IMR-90 (cell line): ENCODE measurements at regions not wholly inside any gene's neighbourhood (a gene's known extent, or its start where the extent isn't known, plus 50 kb on each side); places are given as distances from the start of the nearest gene placed in this dataset.

Experiments used
- ATAC-seq: fragments of 200-7000 bp; cut with Tn5 transposase; 2 replicates; pipeline ENCODE4 v1.9.1; 2020; ENCODE audit warnings: low read depth, mild to moderate bottlenecking, moderate library complexity
- BruUV-seq: library from RNA; stranded (reverse); fragments of 400-500 nt; replicated peaks from 2 replicates; lab custom pipeline; 2021; lab: Mats Ljungman, UMichigan
- CTCF ChIA-PET: fragments of 300-600 bp; formaldehyde crosslinking; extraction: SDS; loops from one replicate; lab custom pipeline; 2021; ENCODE audit warnings: antibody characterized with exemption; lab: Yijun Ruan, JAX
- POLR2A ChIA-PET: fragments of 300-600 bp; sonication (Branson Sonifier 250); formaldehyde crosslinking; loops from one replicate; lab custom pipeline; 2022; ENCODE audit warnings: antibody characterized with exemption; ENCODE audit not compliant: unreplicated experiment; lab: Charles Lee
- DNase-seq: peaks from one replicate; pipeline ENCODE4 v3.0.0; 2013
- H2AFZ ChIP-seq: replicated peaks from 2 replicates; pipeline ENCODE3; 2013; ENCODE audit warnings: low read length, mild to moderate bottlenecking; ENCODE audit not compliant: poor library complexity
- H2AK5ac ChIP-seq: 2 replicates; pipeline ENCODE4 v1.6.1; 2013; ENCODE audit warnings: low read depth, low read length, inconsistent platforms
- H2AK9ac ChIP-seq: replicated peaks from 2 replicates; pipeline ENCODE3; 2013; ENCODE audit warnings: mild to moderate bottlenecking, low read depth, low read length, moderate library complexity; ENCODE audit not compliant: poor library complexity
- H2BK120ac ChIP-seq: 2 replicates; pipeline ENCODE4 v1.6.1; 2013; ENCODE audit warnings: low read depth, low read length, inconsistent platforms
- H2BK15ac ChIP-seq: 3 replicates; pipeline ENCODE4 v1.6.1; 2013; ENCODE audit warnings: low read depth, low read length, inconsistent platforms
- H2BK20ac ChIP-seq: 2 replicates; pipeline ENCODE4 v1.6.1; 2013; ENCODE audit warnings: low read depth, mild to moderate bottlenecking, inconsistent platforms, low read length, moderate library complexity
- H2BK5ac ChIP-seq: 2 replicates; pipeline ENCODE4 v1.6.1; 2013; ENCODE audit warnings: mild to moderate bottlenecking, low read depth, low read length, inconsistent platforms; ENCODE audit not compliant: poor library complexity, severe bottlenecking
- H3K14ac ChIP-seq: replicated peaks from 2 replicates; pipeline ENCODE4 v1.6.1; 2013; ENCODE audit warnings: low read depth, low read length, inconsistent platforms
- H3K18ac ChIP-seq: 2 replicates; pipeline ENCODE4 v1.6.1; 2013; ENCODE audit warnings: low read depth, low read length, control low read depth
- H3K23ac ChIP-seq: 2 replicates; pipeline ENCODE4 v1.6.1; 2013; ENCODE audit warnings: low read depth, low read length, inconsistent platforms
- H3K27ac ChIP-seq: 2 replicates; pipeline ENCODE4 v1.5.1; 2013; ENCODE audit warnings: mild to moderate bottlenecking, control low read depth, low read length; ENCODE audit not compliant: insufficient read depth
- H3K27me3 ChIP-seq: 2 replicates; pipeline ENCODE4 v1.6.1; 2013; ENCODE audit warnings: low read length; ENCODE audit not compliant: control insufficient read depth, insufficient read depth
- H3K36me3 ChIP-seq: 2 replicates; pipeline ENCODE4 v1.6.1; 2013; ENCODE audit warnings: low read length, mixed read lengths; ENCODE audit not compliant: control insufficient read depth, insufficient read depth
- H3K4ac ChIP-seq: 2 replicates; pipeline ENCODE4 v1.6.1; 2013; ENCODE audit warnings: low read depth, low read length, inconsistent platforms
- H3K4me1 ChIP-seq: 2 replicates; pipeline ENCODE4 v1.6.1; 2013; ENCODE audit warnings: low read length, mixed read lengths; ENCODE audit not compliant: control insufficient read depth, insufficient read depth
- H3K4me2 ChIP-seq: 2 replicates; pipeline ENCODE4 v1.6.1; 2013; ENCODE audit warnings: low read depth, mild to moderate bottlenecking, control low read depth, low read length, moderate library complexity
- H3K4me3 ChIP-seq: 2 replicates; pipeline ENCODE4 v1.5.1; 2013; ENCODE audit warnings: low read depth, mild to moderate bottlenecking, control low read depth, low read length, moderate library complexity; ENCODE audit not compliant: insufficient read depth
- H3K56ac ChIP-seq: 2 replicates; pipeline ENCODE4 v1.6.1; 2013; ENCODE audit warnings: low read length, inconsistent platforms; ENCODE audit not compliant: insufficient read depth; ENCODE audit errors: extremely low read depth
- H3K79me1 ChIP-seq, 2 experiments: 2 replicates each; pipeline ENCODE4 v1.6.1; 2013; ENCODE audit warnings: low read length in 2 of 2, inconsistent platforms in 1 of 2, low read depth in 1 of 2
- H3K9ac ChIP-seq: 2 replicates; pipeline ENCODE4 v1.6.1; 2013; ENCODE audit warnings: low read depth, low read length, control low read depth
- H3K9me1 ChIP-seq: 2 replicates; pipeline ENCODE4 v1.6.1; 2013; ENCODE audit warnings: low read length, inconsistent platforms; ENCODE audit not compliant: insufficient read depth
- H3K9me3 ChIP-seq: 2 replicates; pipeline ENCODE4 v1.6.1; 2013; ENCODE audit warnings: low read length; ENCODE audit not compliant: control insufficient read depth, insufficient read depth
- H4K20me1 ChIP-seq: 2 replicates; pipeline ENCODE4 v1.6.1; 2013; ENCODE audit warnings: low read length, inconsistent platforms; ENCODE audit not compliant: insufficient read depth
- H4K5ac ChIP-seq: 2 replicates; pipeline ENCODE4 v1.6.1; 2013; ENCODE audit warnings: mild to moderate bottlenecking, low read depth, low read length, control low read depth
- H4K8ac ChIP-seq, 2 experiments: 2 replicates each; pipeline ENCODE4 v1.6.1; 2013; ENCODE audit warnings: low read depth in 2 of 2, low read length in 2 of 2, control low read depth in 1 of 2, inconsistent platforms in 1 of 2
- H4K91ac ChIP-seq: 2 replicates; pipeline ENCODE4 v1.6.1; 2013; ENCODE audit warnings: low read depth, low read length, inconsistent platforms; ENCODE audit not compliant: insufficient read depth
- BHLHE40 ChIP-seq: fragments of 150-350 bp; IDR thresholded peaks from 2 replicates; pipeline ENCODE4 v1.6.1; 2016; ENCODE audit warnings: mild to moderate bottlenecking, low read depth, low read length
- CEBPB ChIP-seq: IDR thresholded peaks from 2 replicates; pipeline ENCODE4 v1.6.1; 2012; ENCODE audit warnings: low read depth, low read length, improper control_type of control experiment
- CTCF ChIP-seq: conservative IDR thresholded peaks from 2 replicates; pipeline ENCODE4 v1.5.1; 2012; ENCODE audit warnings: mild to moderate bottlenecking, low read depth, low read length, improper control_type of control experiment
- ELK1 ChIP-seq: fragments of 150-350 bp; IDR thresholded peaks from 2 replicates; pipeline ENCODE4 v1.6.1; 2016; ENCODE audit warnings: low read depth, mild to moderate bottlenecking, low read length, moderate library complexity, borderline replicate concordance
- MAFK ChIP-seq: IDR thresholded peaks from 2 replicates; pipeline ENCODE4 v1.6.1; 2012; ENCODE audit warnings: low read depth, low read length, improper control_type of control experiment
- MAZ ChIP-seq: IDR thresholded peaks from 2 replicates; pipeline ENCODE4 v1.6.1; 2012; ENCODE audit warnings: low read depth, mild to moderate bottlenecking, low read length, improper control_type of control experiment, moderate library complexity, borderline replicate concordance
- MXI1 ChIP-seq: IDR thresholded peaks from 2 replicates; pipeline ENCODE4 v1.6.1; 2012; ENCODE audit warnings: low read depth, mild to moderate bottlenecking, low read length, moderate library complexity, borderline replicate concordance
- NFE2L2 ChIP-seq: fragments of 150-350 bp; IDR thresholded peaks from 2 replicates; pipeline ENCODE4 v1.6.1; 2016; ENCODE audit warnings: low read depth, mild to moderate bottlenecking, low read length
- RCOR1 ChIP-seq: IDR thresholded peaks from 2 replicates; pipeline ENCODE4 v1.6.1; 2012; ENCODE audit warnings: mild to moderate bottlenecking, low read length, improper control_type of control experiment; ENCODE audit not compliant: insufficient replicate concordance
- WGBS, 2 experiments: methylation state at CpG; one replicate each; pipeline versions ENCODE4 v1.1.5 to v1.1.7; 2013; ENCODE audit warnings: missing lambda C conversion rate in 2 of 2; ENCODE audit not compliant: insufficient read length in 1 of 2; ENCODE audit errors: extremely low coverage in 2 of 2; 5-methylcytosine and 5-hydroxymethylcytosine counted together
- dilution Hi-C: fragments of 300-500 bp; cut with HindIII; formaldehyde crosslinking; loops from one replicate; pipeline ENCODE4 v1.14.3; 2018; ENCODE audit warnings: low sequenced_read_pairs; ENCODE audit not compliant: unreplicated experiment
- in situ Hi-C: fragments of 300-500 bp; cut with MboI; formaldehyde crosslinking; loops from 3 replicates; pipeline ENCODE4 v1.14.3; 2019; ENCODE audit warnings: low sequenced_read_pairs, inconsistent platforms, mixed read lengths
- intact Hi-C: fragments of 100-400 bp; cut with micrococcal nuclease; formaldehyde crosslinking; loops from 2 replicates; pipeline ENCODE4 v1.10.0; 2022

- BruUV-seq = no TSS peak
- H2BK120ac ChIP-seq = no peak overlapping the region
- no peak for ATAC-seq
- no peak overlapping the region for H2AK9ac ChIP-seq
- dilution Hi-C loops = no loop called here
- no peak overlapping the region for H3K14ac ChIP-seq
- H2AFZ ChIP-seq = no peak overlapping the region
- H3K27ac ChIP-seq = no peak overlapping the region
- in situ Hi-C loops = no loop called here
- H3K4me3 ChIP-seq = no peak overlapping the region
- H3K36me3 ChIP-seq = no peaks in the 10 kb centered on the region
- DNase-seq = no peak
- intact Hi-C loops = no loop called here
- H3K9me3 ChIP-seq = no peaks in the 10 kb centered on the region
- no peaks in the 10 kb centered on the region for H4K20me1 ChIP-seq
- H3K9me1 ChIP-seq = peaks cover 4% of the 10 kb centered on the region
- H3K18ac ChIP-seq = no peak overlapping the region
- ChIA-PET POLR2A (no interaction called here), CTCF (no interaction called here)
- H3K79me1 ChIP-seq = no peaks in the 10 kb centered on the region
- peaks cover 6% of the 10 kb centered on the region for H3K4me1 ChIP-seq
- TF ChIP-seq MAZ = no peak
- no peak for TF ChIP-seq NFE2L2
- TF ChIP-seq MXI1 = no peak
- no peak for TF ChIP-seq MAFK
- TF ChIP-seq CEBPB = no peak
- TF ChIP-seq ELK1 = no peak
- TF ChIP-seq CTCF = no peak
- no peak for TF ChIP-seq BHLHE40
- TF ChIP-seq RCOR1 = no peak
- H2BK15ac ChIP-seq = no peak overlapping the region
- no peak overlapping the region for H4K8ac ChIP-seq
- H2BK20ac ChIP-seq = no peak overlapping the region
- WGBS, 2 experiments = 71% methylated on average over 1 of the region's 5 CpGs; no CpG with 5 or more reads in 1 of the 2 experiments
- no peak overlapping the region for H3K4me2 ChIP-seq
- no peak overlapping the region for H3K23ac ChIP-seq
- H3K4ac ChIP-seq = no peak overlapping the region
- no peaks in the 10 kb centered on the region for H3K27me3 ChIP-seq
- H4K5ac ChIP-seq = no peak overlapping the region
- no peak overlapping the region for H2BK5ac ChIP-seq
- H2AK5ac ChIP-seq = no peak overlapping the region
- H4K91ac ChIP-seq = no peak overlapping the region
- H3K56ac ChIP-seq = no peak overlapping the region
- no peak overlapping the region for H3K9ac ChIP-seq
These were observed 140.7 kb upstream of the KITLG start for GRCh38 chr12:88720785-88721650.
